OCI-LY3 (cell line): ENCODE measurements at regions not wholly inside any gene's neighbourhood (a gene's known extent, or its start where the extent isn't known, plus 50 kb on each side); places are given as distances from the start of the nearest gene placed in this dataset.

Source experiments
- H2AFZ ChIP-seq: fragments of 200-600, 300-600 bp; shearing (Covaris generic); 2 replicates; pipeline ENCODE4 v1.6.0; 2014; ENCODE audit warnings: antibody characterized with exemption, low read depth, low read length
- H3K27ac ChIP-seq: fragments of 200-600, 300-600 bp; sonication (generic); 2 replicates; pipeline ENCODE4 v1.5.1; 2014; ENCODE audit warnings: mild to moderate bottlenecking, low read length, moderate library complexity, mixed read lengths
- H3K27me3 ChIP-seq: fragments of 200-600, 300-600 bp; sonication (generic); 2 replicates; pipeline ENCODE4 v1.6.1; 2014; ENCODE audit warnings: low read depth, low read length, mixed read lengths
- H3K36me3 ChIP-seq: fragments of 200-600, 300-600 bp; sonication (generic); replicated peaks from 2 replicates; pipeline ENCODE3; 2014; ENCODE audit warnings: low read depth, low read length, mixed read lengths
- H3K4me1 ChIP-seq: fragments of 300-600, 200-600 bp; sonication (generic); 2 replicates; pipeline ENCODE4 v1.6.1; 2014; ENCODE audit warnings: low read length, mixed read lengths
- H3K4me2 ChIP-seq: fragments of 200-600, 300-600 bp; sonication (generic); 2 replicates; pipeline ENCODE4 v1.6.1; 2014; ENCODE audit warnings: low read length, mixed read lengths
- H3K4me3 ChIP-seq: fragments of 300-600, 200-600 bp; sonication (generic); 2 replicates; pipeline ENCODE4 v1.5.1; 2014; ENCODE audit warnings: antibody characterized with exemption, mild to moderate bottlenecking, low read length, moderate library complexity
- H3K79me2 ChIP-seq: fragments of 300-600, 200-600 bp; shearing (Covaris generic); 2 replicates; pipeline ENCODE4 v1.6.1; 2014; ENCODE audit warnings: mild to moderate bottlenecking, low read length, mixed read lengths
- H3K9ac ChIP-seq: fragments of 300-600, 200-600 bp; shearing (Covaris generic); 2 replicates; pipeline ENCODE4 v1.6.0; 2014; ENCODE audit warnings: mild to moderate bottlenecking, low read length, moderate library complexity
- H3K9me3 ChIP-seq: fragments of 200-600, 300-600 bp; shearing (Covaris generic); 2 replicates; pipeline ENCODE4 v1.6.1; 2014; ENCODE audit warnings: low read length, mixed read lengths; ENCODE audit not compliant: insufficient read depth
- H4K20me1 ChIP-seq: fragments of 200-600, 300-600 bp; sonication (generic); 2 replicates; pipeline ENCODE4 v1.6.1; 2016; ENCODE audit warnings: low read length, mixed read lengths; ENCODE audit not compliant: insufficient read depth
- CTCF ChIP-seq: fragments of 200-600, 300-600 bp; sonication (generic); IDR thresholded peaks from 2 replicates; pipeline ENCODE4 v1.5.1; 2014; ENCODE audit warnings: antibody characterized with exemption, low read length, low read depth
- EZH2phosphoT487 ChIP-seq: fragments of 200-600 bp; shearing (Covaris generic); IDR thresholded peaks from 2 replicates; pipeline ENCODE4 v1.6.1; 2018; ENCODE audit warnings: antibody characterized with exemption, mixed run types, low read depth

- Histone ChIP-seq H3K4me2 (no peak overlapping the region), H2AFZ (no peak overlapping the region), H3K9me3 (no peaks in the 10 kb centered on the region), H4K20me1 (no peaks in the 10 kb centered on the region), H3K4me3 (no peak overlapping the region), H3K27ac (no peak overlapping the region), H3K4me1 (no peaks in the 10 kb centered on the region), H3K9ac (no peak overlapping the region), H3K36me3 (no peaks in the 10 kb centered on the region), H3K79me2 (no peaks in the 10 kb centered on the region), H3K27me3 (no peaks in the 10 kb centered on the region)
- TF ChIP-seq EZH2phosphoT487 (no peak), CTCF (no peak)
Observed at GRCh38 chr15:35993196-35993595, 447.2 kb upstream of the DPH6 start.

- no peaks in the 10 kb centered on the region for H3K79me2 ChIP-seq
- H4K20me1 ChIP-seq: no peaks in the 10 kb centered on the region
- no peak overlapping the region for H3K4me3 ChIP-seq
- H2AFZ ChIP-seq: no peak overlapping the region
- no peaks in the 10 kb centered on the region for H3K9me3 ChIP-seq
- TF ChIP-seq EZH2phosphoT487 (no peak), CTCF (no peak)
- no peaks in the 10 kb centered on the region for H3K27me3 ChIP-seq
- H3K36me3 ChIP-seq: no peaks in the 10 kb centered on the region
- H3K4me1 ChIP-seq: no peaks in the 10 kb centered on the region
- H3K4me2 ChIP-seq: no peak overlapping the region
- H3K27ac ChIP-seq: no peak overlapping the region
- no peak overlapping the region for H3K9ac ChIP-seq
Observed at GRCh38 chr15:35994876-35995275, 448.9 kb upstream of the DPH6 start.

GRCh38 chr15:35998663-35999602 lies 453.0 kb upstream of the DPH6 start:
- Histone ChIP-seq H3K27me3 (no peaks in the 10 kb centered on the region), H3K9ac (no peak overlapping the region), H3K4me3 (no peak overlapping the region), H3K4me1 (no peaks in the 10 kb centered on the region), H3K79me2 (no peaks in the 10 kb centered on the region), H2AFZ (no peak overlapping the region), H3K27ac (no peak overlapping the region), H3K4me2 (no peak overlapping the region), H4K20me1 (no peaks in the 10 kb centered on the region), H3K36me3 (no peaks in the 10 kb centered on the region), H3K9me3 (no peaks in the 10 kb centered on the region)
- TF ChIP-seq EZH2phosphoT487: no peak
- no peak for TF ChIP-seq CTCF

GRCh38 chr15:36004891-36005490 lies 459.0 kb upstream of the DPH6 start:
- no peaks in the 10 kb centered on the region for H3K79me2 ChIP-seq
- TF ChIP-seq EZH2phosphoT487: no peak
- no peak for TF ChIP-seq CTCF
- H3K9me3 ChIP-seq: no peaks in the 10 kb centered on the region
- H3K4me3 ChIP-seq: no peak overlapping the region
- H2AFZ ChIP-seq: no peak overlapping the region
- no peak overlapping the region for H3K4me2 ChIP-seq
- no peaks in the 10 kb centered on the region for H3K4me1 ChIP-seq
- H3K9ac ChIP-seq: no peak overlapping the region
- no peaks in the 10 kb centered on the region for H3K36me3 ChIP-seq
- no peaks in the 10 kb centered on the region for H4K20me1 ChIP-seq
- no peak overlapping the region for H3K27ac ChIP-seq
- no peaks in the 10 kb centered on the region for H3K27me3 ChIP-seq
